Uterus (tissue), 2 donors: ENCODE measurements at regions not wholly inside any gene's neighbourhood (a gene's known extent, or its start where the extent isn't known, plus 50 kb on each side); places are given as distances from the start of the nearest gene placed in this dataset.

Source experiments
- CTCF ChIP-seq, 4 experiments: fragments of 200-600 bp in 2 of 4; fragments of 450-650 bp in 2 of 4; sonication (generic) in 2 of 4; IDR thresholded peaks; one replicate each; pipeline ENCODE4 v1.5.1; 2016 to 2019; ENCODE audit warnings: antibody characterized with exemption in 4 of 4, mild to moderate bottlenecking in 2 of 4, moderate library complexity in 1 of 4
- POLR2A ChIP-seq, 2 donors: fragments of 450-650 bp; IDR thresholded peaks; one replicate each; pipeline ENCODE4 v1.6.1; 2016; ENCODE audit warnings: antibody characterized with exemption in 2 of 2, mild to moderate bottlenecking in 1 of 2, moderate library complexity in 1 of 2

DNA sequence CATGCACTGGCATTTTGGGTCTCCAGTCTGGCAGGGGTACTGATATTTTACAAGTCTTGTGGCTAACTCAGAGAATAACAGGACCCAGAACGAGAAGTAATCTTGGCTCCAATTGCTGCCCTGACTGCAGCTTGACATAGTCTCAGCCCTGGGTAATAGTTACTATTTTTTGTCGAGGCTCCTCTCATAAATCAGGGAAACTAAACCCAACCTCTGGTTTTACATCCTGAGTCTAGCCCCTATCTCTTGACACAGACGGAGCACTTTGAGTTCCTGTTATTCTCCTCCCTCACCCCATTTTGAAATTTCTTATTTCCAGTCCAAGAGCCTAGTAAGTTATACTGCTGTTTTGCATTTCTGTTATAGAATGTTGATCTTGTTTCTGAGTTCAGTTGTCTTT, 276.1 kb upstream of the GOLIM4 start:
- no peak for TF ChIP-seq CTCF (IDR thresholded peaks at IDR 0.05)
- no peak for TF ChIP-seq POLR2A (IDR thresholded peaks at IDR 0.05)
